HEK293T (cell line): ENCODE measurements at regions not wholly inside any gene's neighbourhood (a gene's known extent, or its start where the extent isn't known, plus 50 kb on each side); places are given as distances from the start of the nearest gene placed in this dataset.

Experiments used
- CTBP1 ChIP-seq: fragments of 450-650 bp; IDR thresholded peaks from 2 replicates; pipeline ENCODE4 v1.6.1; 2016; ENCODE audit warnings: borderline replicate concordance
- FOXA1 ChIP-seq: fragments of 450-650 bp; IDR thresholded peaks from 2 replicates; pipeline ENCODE4 v1.6.1; 2016; ENCODE audit warnings: mild to moderate bottlenecking
- FOXM1 ChIP-seq: fragments of 450-650 bp; IDR thresholded peaks from 2 replicates; pipeline ENCODE4 v1.6.1; 2017; ENCODE audit warnings: mild to moderate bottlenecking, borderline replicate concordance
- SP1 ChIP-seq: fragments of 450-650 bp; IDR thresholded peaks from 2 replicates; pipeline ENCODE4 v1.6.1; 2017
- SUZ12 ChIP-seq: fragments of 450-650 bp; IDR thresholded peaks from 2 replicates; pipeline ENCODE4 v1.6.1; 2016; ENCODE audit warnings: mild to moderate bottlenecking
- ZNF384 ChIP-seq: fragments of 450-650 bp; IDR thresholded peaks from 2 replicates; pipeline ENCODE4 v1.6.1; 2016

DNA sequence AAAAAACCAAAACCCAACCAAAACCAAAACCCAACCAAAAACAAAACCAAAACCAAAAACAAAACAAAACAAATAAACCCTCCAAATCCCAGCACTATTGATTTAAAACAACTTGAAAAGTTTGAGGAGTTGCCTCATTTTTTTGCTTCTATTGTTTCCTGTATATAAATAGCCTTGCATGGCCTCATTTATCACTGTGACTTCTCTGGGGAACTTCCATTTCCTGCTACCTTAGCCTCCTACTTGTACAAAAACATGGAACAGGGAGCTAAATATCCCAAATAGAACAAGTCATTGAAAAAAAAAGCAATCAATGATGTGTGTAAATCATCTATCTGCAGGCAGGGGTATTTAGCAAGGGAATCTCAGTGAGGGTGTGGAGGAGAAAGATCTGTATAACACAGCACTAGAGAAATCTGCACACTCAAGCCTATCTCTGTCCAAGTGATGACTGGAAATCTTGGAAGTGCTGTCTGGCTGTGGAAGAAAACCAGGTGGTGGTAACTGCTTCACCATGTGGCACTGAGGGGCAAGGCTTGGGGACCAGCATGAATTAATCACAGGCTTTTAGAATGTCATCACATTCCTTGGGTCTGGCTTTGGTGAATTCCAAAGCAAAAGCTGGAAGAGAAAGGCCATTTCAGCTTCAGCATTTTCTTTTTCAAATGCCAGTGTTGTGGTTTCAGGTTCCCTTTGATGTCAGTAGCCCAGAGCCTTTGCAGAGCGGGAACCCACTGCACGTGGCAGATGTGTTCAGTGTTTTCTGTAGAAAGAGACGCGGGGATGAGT lies 349.5 kb upstream of the ZNF32 start:
- TF ChIP-seq CTBP1 (no peak), FOXM1 (no peak), ZNF384 (no peak), FOXA1 (no peak), SUZ12 (no peak), SP1 (no peak)
